K562 (cell line): ENCODE measurements at regions not wholly inside any gene's neighbourhood (a gene's known extent, or its start where the extent isn't known, plus 50 kb on each side); places are given as distances from the start of the nearest gene placed in this dataset.

Experiments
- ATAC-seq: fragments of 200-7000 bp; cut with Tn5 transposase; 3 replicates; pipeline ENCODE4 v1.9.1; 2020; ENCODE audit warnings: moderate library complexity
- BruUV-seq: library from RNA; stranded (reverse); fragments of 400-500 nt; replicated peaks from 2 replicates; lab custom pipeline; 2021; lab: Mats Ljungman, UMichigan
- CTCF ChIA-PET: fragments of 300-600 bp; formaldehyde crosslinking; extraction: SDS; loops from one replicate; lab custom pipeline; 2021; ENCODE audit warnings: low intra/inter-chr PET ratio; lab: Yijun Ruan, JAX
- POLR2A ChIA-PET: fragments of 300-600, 350-650 bp; sonication (Branson Sonifier 250); formaldehyde crosslinking; extraction: SDS; loops from one replicate; lab custom pipeline; 2021; ENCODE audit warnings: antibody characterized with exemption, inconsistent platforms; lab: Yijun Ruan, JAX
- DNase-seq, 4 experiments: peaks; one replicate each; pipeline versions ENCODE4 v3.0.0 to v3.0.0-alpha.2; 2011 to 2018; ENCODE audit warnings: low spot score in 3 of 4, mixed read lengths in 3 of 4; ENCODE audit errors: extremely low read depth in 1 of 4
- FAIRE-seq: peaks from 2 replicates; lab custom pipeline; 2011; peaks lifted over from hg19 to GRCh38; lab: Jason Lieb, UNC
- H2AFZ ChIP-seq: 2 replicates; pipeline ENCODE4 v1.6.0; 2011; ENCODE audit warnings: low read depth, low read length, control low read depth, inconsistent platforms
- H3K27ac ChIP-seq: fragments of 200-600 bp; 3 replicates; pipeline ENCODE4 v1.8.0; 2011; ENCODE audit warnings: low read depth, mild to moderate bottlenecking, control low read depth, inconsistent platforms, low read length, moderate library complexity, mixed read lengths; ENCODE audit errors: extremely low read depth
- H3K27me3 ChIP-seq, 2 experiments: fragments of 300-600 bp in 1 of 2; 2 replicates in 1 of 2; 3 replicates in 1 of 2; pipeline versions ENCODE4 v1.6.0 to v1.8.0; 2011; ENCODE audit warnings: inconsistent platforms in 2 of 2, low read length in 2 of 2, mild to moderate bottlenecking in 1 of 2, mixed read lengths in 1 of 2, moderate library complexity in 1 of 2; ENCODE audit not compliant: control insufficient read depth in 2 of 2, insufficient read depth in 2 of 2
- H3K36me3 ChIP-seq: fragments of 300-600 bp; 3 replicates; pipeline ENCODE4 v1.8.0; 2011; ENCODE audit warnings: mild to moderate bottlenecking, low read length, inconsistent platforms; ENCODE audit not compliant: control insufficient read depth, insufficient read depth
- H3K4me1 ChIP-seq, 2 experiments: fragments of 200-600 bp in 1 of 2; replicated peaks in 1 of 2; 2 replicates in 1 of 2; 3 replicates in 1 of 2; pipeline versions ENCODE4 v1.5.1 to v1.8.0; 2011; ENCODE audit warnings: inconsistent platforms in 2 of 2, low read length in 2 of 2, mild to moderate bottlenecking in 1 of 2, mixed read lengths in 1 of 2, moderate library complexity in 1 of 2; ENCODE audit not compliant: control insufficient read depth in 2 of 2, insufficient read depth in 2 of 2
- H3K4me2 ChIP-seq: 2 replicates; pipeline ENCODE4 v1.6.1; 2011; ENCODE audit warnings: low read length, control low read depth, inconsistent platforms, mixed read lengths; ENCODE audit not compliant: insufficient read depth
- H3K4me3 ChIP-seq: fragments of 200-600 bp; sonication (generic), shearing (Covaris generic); 2 replicates; pipeline ENCODE4 v1.5.1; 2016; ENCODE audit warnings: control low read depth, inconsistent platforms
- H3K79me2 ChIP-seq: fragments of 200-600 bp; 3 replicates; pipeline ENCODE4 v1.8.0; 2011; ENCODE audit warnings: low read length, inconsistent platforms; ENCODE audit not compliant: control insufficient read depth, insufficient read depth
- H3K9ac ChIP-seq, 2 experiments: 2 replicates each; pipeline versions ENCODE4 v1.6.0 to v1.6.1; 2011; ENCODE audit warnings: low read depth in 2 of 2, low read length in 2 of 2, control low read depth in 1 of 2, inconsistent platforms in 1 of 2, mild to moderate bottlenecking in 1 of 2, mixed read lengths in 1 of 2; ENCODE audit not compliant: insufficient read depth in 1 of 2
- H3K9me1 ChIP-seq: one replicate; pipeline ENCODE4 v1.6.0; 2011; ENCODE audit warnings: inconsistent platforms, mild to moderate bottlenecking, low read length, moderate library complexity; ENCODE audit not compliant: control insufficient read depth, insufficient read depth
- H3K9me3 ChIP-seq: replicated peaks from 2 replicates; pipeline ENCODE4 v1.5.1; 2011; ENCODE audit warnings: low read depth, low read length, inconsistent platforms; ENCODE audit not compliant: control insufficient read depth, insufficient read depth
- H4K20me1 ChIP-seq: replicated peaks from 2 replicates; pipeline ENCODE4 v1.6.1; 2011; ENCODE audit warnings: low read length, inconsistent platforms, mixed read lengths; ENCODE audit not compliant: control insufficient read depth, insufficient read depth
- ATF1 ChIP-seq, 2 experiments: fragments of 450-650 bp in 1 of 2; IDR thresholded peaks; 2 replicates each; pipeline ENCODE4 v1.6.1; 2016; ENCODE audit warnings: missing compliant biosample characterization in 1 of 2, missing genetic modification characterization in 1 of 2
- CREM ChIP-seq: IDR thresholded peaks from 2 replicates; pipeline ENCODE4 v1.6.1; 2014; ENCODE audit warnings: antibody characterized with exemption, low read depth
- DDX20 ChIP-seq: fragments of 450-650 bp; IDR thresholded peaks from 2 replicates; pipeline ENCODE4 v1.6.1; 2016; ENCODE audit warnings: missing genetic modification characterization, low read depth, mild to moderate bottlenecking, missing compliant biosample characterization, moderate library complexity
- GABPA ChIP-seq: fragments of 200-800 bp; sonication (Bioruptor generic); conservative IDR thresholded peaks from 2 replicates; pipeline ENCODE4 v1.6.1; 2016; ENCODE audit warnings: low read depth, missing genetic modification characterization, missing compliant biosample characterization
- L3MBTL2 ChIP-seq: fragments of 450-650 bp; IDR thresholded peaks from 2 replicates; pipeline ENCODE4 v1.6.1; 2016; ENCODE audit warnings: mild to moderate bottlenecking, moderate library complexity
- MCM5 ChIP-seq: fragments of 450-650 bp; IDR thresholded peaks from 2 replicates; pipeline ENCODE4 v1.6.1; 2016; ENCODE audit warnings: low read depth
- ZNF140 ChIP-seq: fragments of 250-450 bp; sonication (Bioruptor Pico); IDR thresholded peaks from 2 replicates; pipeline ENCODE4 v1.8.0; 2021; ENCODE audit warnings: moderate library complexity, mild to moderate bottlenecking, inconsistent platforms
- WGBS: fragments of 100-300 bp; shearing (Covaris generic); methylation state at CpG from one replicate; pipeline ENCODE4 v1.1.6; 2016; ENCODE audit warnings: low coverage, mixed read lengths; ENCODE audit not compliant: insufficient coverage; ENCODE audit errors: missing lambda C conversion rate; 5-methylcytosine and 5-hydroxymethylcytosine counted together
- in situ Hi-C: fragments of 300-500 bp; cut with MboI; formaldehyde crosslinking; loops from 4 replicates; pipeline ENCODE4 v1.15.0; 2018; ENCODE audit warnings: inconsistent platforms, mixed read lengths
- intact Hi-C: fragments of 100-400 bp; cut with micrococcal nuclease; formaldehyde crosslinking; loops from 2 replicates; pipeline ENCODE4 v1.14.2; 2022
- TF ChIP-seq, protein P1 (sequence below), 2 experiments: fragments of 450-650 bp; IDR thresholded peaks; 2 replicates each; pipeline ENCODE4 v1.6.1; 2016
- TF ChIP-seq, protein P2 (sequence below), 2 experiments: IDR thresholded peaks; 2 replicates each; pipeline ENCODE4 v1.6.1; 2011; ENCODE audit warnings: borderline replicate concordance in 1 of 2, control low read depth in 1 of 2, low read depth in 1 of 2, low read length in 1 of 2, mild to moderate bottlenecking in 1 of 2, mixed read lengths in 1 of 2, moderate library complexity in 1 of 2; ENCODE audit not compliant: insufficient read depth in 1 of 2, insufficient read length in 1 of 2, poor library complexity in 1 of 2, severe bottlenecking in 1 of 2; ENCODE audit errors: extremely low read depth in 1 of 2
- TF ChIP-seq, protein P3 (sequence below): fragments of 450-650 bp; IDR thresholded peaks from 2 replicates; pipeline ENCODE4 v1.6.1; 2016; ENCODE audit warnings: mild to moderate bottlenecking
- TF ChIP-seq, protein P4 (sequence below), 2 experiments: fragments of 450-650 bp; conservative IDR thresholded peaks; 2 replicates each; pipeline ENCODE4 v1.6.1; 2017; ENCODE audit warnings: mild to moderate bottlenecking in 2 of 2, moderate library complexity in 2 of 2

DNA sequence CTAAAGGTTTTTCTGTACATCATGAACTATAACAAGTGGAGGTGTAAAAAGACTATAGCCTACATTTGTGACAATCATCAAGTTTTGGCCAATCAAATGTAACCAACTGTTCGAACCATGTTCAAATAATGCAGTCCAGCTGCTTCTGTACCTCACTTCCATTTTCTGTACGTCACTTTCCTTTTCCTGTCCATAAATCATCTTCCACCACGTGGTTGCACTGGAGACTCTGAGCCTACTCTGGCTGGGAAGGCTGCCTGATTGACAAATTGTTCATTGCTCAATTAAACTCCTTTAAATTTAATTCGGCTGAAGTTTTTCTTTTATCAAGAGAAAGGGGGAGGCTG lies 270.4 kb upstream of the JARID2 start:
- no TSS peak for BruUV-seq
- ChIA-PET POLR2A (no interaction called here), CTCF (no interaction called here)
- H3K4me1 ChIP-seq: peaks cover 3 to 15% of the 10 kb centered on the region in 2 experiments; a peak in 4 of 5 replicates
- H4K20me1 ChIP-seq: no peaks in the 10 kb centered on the region
- H2AFZ ChIP-seq: peak overlapping the region; percentile 85
- 15% methylated on average over 4 of the region's 4 CpGs for WGBS
- no peaks in the 10 kb centered on the region for H3K9me3 ChIP-seq
- no peaks in the 10 kb centered on the region for H3K27me3 ChIP-seq
- FAIRE-seq (peak; percentile 85), ATAC-seq (peak; percentile 80), DNase-seq (peak in 1 of 4 experiments; percentile 71)
- H3K4me3 ChIP-seq: no peak overlapping the region
- H3K27ac ChIP-seq: 0 out of 3 replicates have a peak overlapping the region, but pooled peaks have one; percentile 9
- H3K4me2 ChIP-seq: peak overlapping the region; percentile 17; the same call in 1 of the 2 replicates
- intact Hi-C loops: no loop called here
- no peak overlapping the region for H3K9ac ChIP-seq
- in situ Hi-C loops: no loop called here
- H3K36me3 ChIP-seq: no peaks in the 10 kb centered on the region
- H3K79me2 ChIP-seq: no peaks in the 10 kb centered on the region
- H3K9me1 ChIP-seq: no peaks in the 10 kb centered on the region
- TF ChIP-seq, protein P1, sequence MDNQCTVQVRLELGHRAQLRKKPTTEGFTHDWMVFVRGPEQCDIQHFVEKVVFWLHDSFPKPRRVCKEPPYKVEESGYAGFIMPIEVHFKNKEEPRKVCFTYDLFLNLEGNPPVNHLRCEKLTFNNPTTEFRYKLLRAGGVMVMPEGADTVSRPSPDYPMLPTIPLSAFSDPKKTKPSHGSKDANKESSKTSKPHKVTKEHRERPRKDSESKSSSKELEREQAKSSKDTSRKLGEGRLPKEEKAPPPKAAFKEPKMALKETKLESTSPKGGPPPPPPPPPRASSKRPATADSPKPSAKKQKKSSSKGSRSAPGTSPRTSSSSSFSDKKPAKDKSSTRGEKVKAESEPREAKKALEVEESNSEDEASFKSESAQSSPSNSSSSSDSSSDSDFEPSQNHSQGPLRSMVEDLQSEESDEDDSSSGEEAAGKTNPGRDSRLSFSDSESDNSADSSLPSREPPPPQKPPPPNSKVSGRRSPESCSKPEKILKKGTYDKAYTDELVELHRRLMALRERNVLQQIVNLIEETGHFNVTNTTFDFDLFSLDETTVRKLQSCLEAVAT (IDR thresholded peaks at IDR 0.05): no peak
- no peak for TF ChIP-seq MCM5
- peak; percentile 81 for TF ChIP-seq GABPA (tag)
- TF ChIP-seq, protein P2, sequence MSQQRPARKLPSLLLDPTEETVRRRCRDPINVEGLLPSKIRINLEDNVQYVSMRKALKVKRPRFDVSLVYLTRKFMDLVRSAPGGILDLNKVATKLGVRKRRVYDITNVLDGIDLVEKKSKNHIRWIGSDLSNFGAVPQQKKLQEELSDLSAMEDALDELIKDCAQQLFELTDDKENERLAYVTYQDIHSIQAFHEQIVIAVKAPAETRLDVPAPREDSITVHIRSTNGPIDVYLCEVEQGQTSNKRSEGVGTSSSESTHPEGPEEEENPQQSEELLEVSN (IDR thresholded peaks at IDR 0.05; ENCODE audit: borderline replicate concordance in 1 of 2, extremely low read depth in 1 of 2, insufficient read depth in 1 of 2, insufficient read length in 1 of 2, low read depth in 1 of 2, low read length in 1 of 2, poor library complexity in 1 of 2, severe bottlenecking in 1 of 2): peak in 1 of 2 experiments; percentile 27
- peak; percentile 78 for TF ChIP-seq CREM
- TF ChIP-seq DDX20 (tag): no peak
- TF ChIP-seq ZNF140 (CRISPR knock-in tag): no peak
- TF ChIP-seq ATF1 (CRISPR knock-in tag; IDR thresholded peaks at IDR 0.05): no peak
- peak; percentile 73 for TF ChIP-seq ATF1 (tag; IDR thresholded peaks at IDR 0.05)
- TF ChIP-seq, protein P3, sequence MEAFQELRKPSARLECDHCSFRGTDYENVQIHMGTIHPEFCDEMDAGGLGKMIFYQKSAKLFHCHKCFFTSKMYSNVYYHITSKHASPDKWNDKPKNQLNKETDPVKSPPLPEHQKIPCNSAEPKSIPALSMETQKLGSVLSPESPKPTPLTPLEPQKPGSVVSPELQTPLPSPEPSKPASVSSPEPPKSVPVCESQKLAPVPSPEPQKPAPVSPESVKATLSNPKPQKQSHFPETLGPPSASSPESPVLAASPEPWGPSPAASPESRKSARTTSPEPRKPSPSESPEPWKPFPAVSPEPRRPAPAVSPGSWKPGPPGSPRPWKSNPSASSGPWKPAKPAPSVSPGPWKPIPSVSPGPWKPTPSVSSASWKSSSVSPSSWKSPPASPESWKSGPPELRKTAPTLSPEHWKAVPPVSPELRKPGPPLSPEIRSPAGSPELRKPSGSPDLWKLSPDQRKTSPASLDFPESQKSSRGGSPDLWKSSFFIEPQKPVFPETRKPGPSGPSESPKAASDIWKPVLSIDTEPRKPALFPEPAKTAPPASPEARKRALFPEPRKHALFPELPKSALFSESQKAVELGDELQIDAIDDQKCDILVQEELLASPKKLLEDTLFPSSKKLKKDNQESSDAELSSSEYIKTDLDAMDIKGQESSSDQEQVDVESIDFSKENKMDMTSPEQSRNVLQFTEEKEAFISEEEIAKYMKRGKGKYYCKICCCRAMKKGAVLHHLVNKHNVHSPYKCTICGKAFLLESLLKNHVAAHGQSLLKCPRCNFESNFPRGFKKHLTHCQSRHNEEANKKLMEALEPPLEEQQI: 0 out of 2 replicates have a peak, but pooled peaks have one; percentile 9
- TF ChIP-seq L3MBTL2: peak; percentile 92
- TF ChIP-seq, protein P4, sequence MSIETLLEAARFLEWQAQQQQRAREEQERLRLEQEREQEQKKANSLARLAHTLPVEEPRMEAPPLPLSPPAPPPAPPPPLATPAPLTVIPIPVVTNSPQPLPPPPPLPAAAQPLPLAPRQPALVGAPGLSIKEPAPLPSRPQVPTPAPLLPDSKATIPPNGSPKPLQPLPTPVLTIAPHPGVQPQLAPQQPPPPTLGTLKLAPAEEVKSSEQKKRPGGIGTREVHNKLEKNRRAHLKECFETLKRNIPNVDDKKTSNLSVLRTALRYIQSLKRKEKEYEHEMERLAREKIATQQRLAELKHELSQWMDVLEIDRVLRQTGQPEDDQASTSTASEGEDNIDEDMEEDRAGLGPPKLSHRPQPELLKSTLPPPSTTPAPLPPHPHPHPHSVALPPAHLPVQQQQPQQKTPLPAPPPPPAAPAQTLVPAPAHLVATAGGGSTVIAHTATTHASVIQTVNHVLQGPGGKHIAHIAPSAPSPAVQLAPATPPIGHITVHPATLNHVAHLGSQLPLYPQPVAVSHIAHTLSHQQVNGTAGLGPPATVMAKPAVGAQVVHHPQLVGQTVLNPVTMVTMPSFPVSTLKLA (conservative IDR thresholded peaks at IDR 0.05): peak; percentile 83
